ENCODE measurements at regions not wholly inside any gene's neighbourhood (a gene's known extent, or its start where the extent isn't known, plus 50 kb on each side); places are given as distances from the start of the nearest gene placed in this dataset.
A peak's percentile ranks its signal among the peaks of the same experiment; 100 is the strongest.

DNA sequence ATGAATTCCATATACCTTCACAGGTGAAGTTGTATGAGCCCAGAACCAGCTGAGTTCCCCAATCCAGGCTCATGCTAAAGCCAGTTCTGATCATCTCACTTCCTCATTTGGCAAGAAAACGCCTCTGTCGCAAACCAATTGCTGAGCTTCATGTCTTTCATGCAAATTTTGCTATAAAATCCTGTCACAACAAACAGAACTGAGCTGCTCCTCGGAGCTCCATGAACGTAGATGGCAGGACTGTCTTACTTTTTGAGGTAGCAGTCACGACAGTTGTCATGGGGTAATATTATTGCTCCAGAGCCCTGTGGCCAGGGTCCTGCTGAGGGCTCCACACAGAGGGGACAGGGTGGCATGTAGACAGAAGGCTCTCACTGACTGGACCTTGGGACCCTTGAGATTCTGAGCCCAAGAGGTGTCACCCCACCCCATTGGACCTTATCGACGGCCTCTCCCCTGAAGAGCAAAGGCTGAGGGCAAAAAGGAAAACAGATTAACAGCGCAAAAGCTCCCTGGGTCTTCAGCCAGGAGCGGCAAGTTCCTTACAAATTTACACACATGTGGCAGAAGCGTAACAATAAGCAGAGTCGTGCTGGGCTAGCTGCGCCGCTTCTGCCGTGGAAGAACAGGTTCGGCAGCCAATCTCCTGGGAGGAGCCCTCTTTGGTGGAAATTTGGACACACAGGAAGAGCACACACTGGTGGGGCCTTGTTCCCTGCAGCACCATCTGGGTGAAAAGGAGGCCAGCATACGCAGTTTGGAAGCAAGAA lies 249.2 kb downstream of the OPA1 start:
- ATAC-seq, result peak in 1 of 2 donors; percentile 47
- 80% methylated on average over 16 of the region's 16 CpGs for WGBS

DNA sequence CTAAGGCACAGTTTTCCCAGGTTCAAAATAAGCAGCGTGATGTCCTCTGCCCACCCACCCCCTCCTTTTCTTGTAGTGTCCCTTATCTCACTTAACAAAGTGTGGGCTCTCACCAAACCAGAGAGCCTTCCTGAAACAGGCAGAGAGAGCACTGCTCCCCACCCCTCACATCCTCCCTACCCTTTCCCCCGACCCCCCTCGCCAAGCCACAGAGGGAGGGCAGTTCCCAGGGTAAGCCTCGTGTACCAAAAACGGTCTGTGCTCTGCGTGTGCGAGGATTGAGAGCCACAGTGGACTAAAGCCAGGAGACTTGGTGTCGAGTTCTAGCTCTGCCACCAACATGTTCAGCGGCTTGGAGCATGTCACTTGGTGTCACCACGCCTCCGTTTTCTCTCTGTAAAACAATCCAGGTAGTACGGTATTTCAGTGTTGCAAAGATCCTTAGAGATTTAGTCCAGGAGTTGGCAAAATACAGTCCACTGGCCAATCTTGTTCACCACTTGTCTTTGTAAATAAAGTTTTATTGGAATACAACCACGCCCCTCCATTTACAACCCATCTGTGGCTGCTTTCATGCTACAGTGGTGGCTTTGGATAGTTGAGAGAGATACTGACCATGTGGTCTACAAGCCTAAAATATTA lies 249.9 kb downstream of the OPA1 start:
- intact Hi-C loops (cut with DNase I), result no loop called here
- ATAC-seq (no peak), DNase-seq (no peak)
- peaks cover 3% of the 10 kb centered on the region for H3K4me1 ChIP-seq (ENCODE audit: control insufficient read depth, insufficient read depth, low read length)
- no peak overlapping the region for H3K27ac ChIP-seq (ENCODE audit: low read length)
- no peaks in the 10 kb centered on the region for H3K27me3 ChIP-seq (ENCODE audit: control insufficient read depth, insufficient read depth)
- no peak overlapping the region for H3K4me3 ChIP-seq (ENCODE audit: low read length)
- 85% methylated on average over 13 of the region's 13 CpGs for WGBS
- H3K9me3 ChIP-seq (ENCODE audit: control insufficient read depth, low read length), result no peaks in the 10 kb centered on the region

More for the DNA sequence above, 249.2 kb downstream of the OPA1 start:
- Histone ChIP-seq H3K27ac (ENCODE audit: low read length) (no peak overlapping the region), H3K27me3 (ENCODE audit: control insufficient read depth, insufficient read depth) (no peaks in the 10 kb centered on the region), H3K4me1 (ENCODE audit: control insufficient read depth, insufficient read depth, low read length) (peaks cover 3% of the 10 kb centered on the region), H3K4me3 (ENCODE audit: low read length) (no peak overlapping the region), H3K9me3 (ENCODE audit: control insufficient read depth, low read length) (no peaks in the 10 kb centered on the region)
- intact Hi-C loops (cut with DNase I), result no loop called here
- DNase-seq, result no peak

DNA sequence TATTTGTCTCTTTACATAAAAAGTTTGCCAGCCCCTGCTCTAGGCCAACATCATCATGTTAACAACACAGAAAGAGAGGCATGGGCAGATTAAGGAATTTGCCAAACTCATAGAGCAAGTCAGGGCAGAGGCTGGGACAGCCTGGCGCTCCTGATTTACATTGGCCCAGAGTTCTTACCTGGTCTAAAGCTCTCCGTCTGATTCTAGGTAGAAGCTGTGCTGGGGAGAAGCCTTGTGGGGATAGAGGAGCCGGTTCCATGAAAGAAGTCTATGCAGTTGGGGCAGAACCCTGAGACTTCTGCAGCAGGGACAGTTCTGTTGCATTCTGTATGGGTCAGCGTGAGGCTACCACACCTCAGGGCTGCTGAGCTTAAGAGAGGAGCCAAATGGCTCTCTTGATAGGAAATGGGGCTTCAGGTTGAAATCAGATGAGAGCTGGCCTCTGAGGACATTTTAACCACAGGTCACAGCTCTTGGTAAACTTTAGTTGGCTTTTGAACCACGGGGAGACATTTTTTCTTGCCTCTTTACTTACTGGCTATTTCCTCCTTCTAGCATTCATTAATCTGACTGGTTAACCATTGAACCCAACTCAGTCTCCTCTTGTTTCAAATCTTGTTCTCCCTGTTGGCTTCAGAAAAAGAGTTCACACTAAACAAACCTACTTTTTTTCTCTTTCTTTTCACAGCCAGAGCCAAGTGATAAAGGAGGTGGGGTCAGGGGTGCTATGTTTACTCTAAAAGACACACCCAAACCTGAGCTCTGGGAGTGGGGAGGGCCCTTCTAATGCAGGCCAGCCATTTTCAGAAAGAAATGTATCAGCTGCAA lies 250.7 kb downstream of the OPA1 start:
- WGBS, result 91% methylated on average over 5 of the region's 5 CpGs
- H3K27me3 ChIP-seq (ENCODE audit: control insufficient read depth, insufficient read depth), result no peaks in the 10 kb centered on the region
- no peak overlapping the region for H3K27ac ChIP-seq (ENCODE audit: low read length)
- intact Hi-C loops (cut with DNase I), result no loop called here
- DNase-seq, result no peak
- peaks cover 3% of the 10 kb centered on the region for H3K4me1 ChIP-seq (ENCODE audit: control insufficient read depth, insufficient read depth, low read length)
- H3K4me3 ChIP-seq (ENCODE audit: low read length), result no peak overlapping the region
- no peaks in the 10 kb centered on the region for H3K9me3 ChIP-seq (ENCODE audit: control insufficient read depth, low read length)
- ATAC-seq, result peak; percentile 26 to 28

GRCh38 chr3:193844472-193844871 lies 251.5 kb downstream of the OPA1 start:
- Histone ChIP-seq H3K27ac (ENCODE audit: low read length) (no peak overlapping the region), H3K9me3 (ENCODE audit: control insufficient read depth, low read length) (no peaks in the 10 kb centered on the region), H3K4me1 (ENCODE audit: control insufficient read depth, insufficient read depth, low read length) (peaks cover 3% of the 10 kb centered on the region), H3K4me3 (ENCODE audit: low read length) (no peak overlapping the region), H3K27me3 (ENCODE audit: control insufficient read depth, insufficient read depth) (no peaks in the 10 kb centered on the region)
- no peak for DNase-seq
- no peak for ATAC-seq
- intact Hi-C loops (cut with DNase I), result no loop called here
- WGBS, result 91% methylated on average over 3 of the region's 3 CpGs

GRCh38 chr3:193845144-193845543 lies 252.1 kb downstream of the OPA1 start:
- no peak for ATAC-seq
- H3K9me3 ChIP-seq (ENCODE audit: control insufficient read depth, low read length), result no peaks in the 10 kb centered on the region
- no peak for DNase-seq
- H3K27ac ChIP-seq (ENCODE audit: low read length), result no peak overlapping the region
- no peak overlapping the region for H3K4me3 ChIP-seq (ENCODE audit: low read length)
- H3K4me1 ChIP-seq (ENCODE audit: control insufficient read depth, insufficient read depth, low read length), result peaks cover 3% of the 10 kb centered on the region
- H3K27me3 ChIP-seq (ENCODE audit: control insufficient read depth, insufficient read depth), result no peaks in the 10 kb centered on the region
- 94% methylated on average over 4 of the region's 4 CpGs for WGBS
- intact Hi-C loops (cut with DNase I), result no loop called here

- WGBS, result 99% methylated on average over 2 of the region's 2 CpGs
- ATAC-seq (no peak), DNase-seq (no peak)
- Histone ChIP-seq H3K27me3 (ENCODE audit: control insufficient read depth, insufficient read depth) (no peaks in the 10 kb centered on the region), H3K27ac (ENCODE audit: low read length) (no peak overlapping the region), H3K4me3 (ENCODE audit: low read length) (no peak overlapping the region), H3K9me3 (ENCODE audit: control insufficient read depth, low read length) (no peaks in the 10 kb centered on the region), H3K4me1 (ENCODE audit: control insufficient read depth, insufficient read depth, low read length) (no peaks in the 10 kb centered on the region)
- intact Hi-C loops (cut with DNase I), result no loop called here
Measured at GRCh38 chr3:193846569-193846968, 253.6 kb downstream of the OPA1 start.

DNA sequence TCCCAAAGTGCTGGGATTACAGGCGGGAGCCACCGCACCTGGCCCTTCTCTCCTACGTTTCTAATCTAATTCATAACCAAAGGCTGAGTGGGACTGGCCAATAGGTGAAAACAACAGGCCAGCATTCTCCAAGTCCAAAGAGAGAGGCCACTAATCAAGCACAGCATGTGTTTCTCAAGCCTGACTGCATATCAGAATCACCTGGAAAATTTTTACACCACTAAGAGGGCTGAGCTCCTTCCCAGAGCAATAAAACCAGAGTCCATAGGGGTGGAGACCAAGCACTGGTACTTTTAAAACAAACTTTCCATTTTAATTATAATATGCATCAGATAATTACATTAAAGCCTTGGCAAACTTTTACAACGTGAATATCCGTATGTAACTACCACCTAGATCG lies 254.4 kb downstream of the OPA1 start:
- DNase-seq (no peak), ATAC-seq (no peak)
- H3K27ac ChIP-seq (ENCODE audit: low read length), result no peak overlapping the region
- H3K9me3 ChIP-seq (ENCODE audit: control insufficient read depth, low read length), result no peaks in the 10 kb centered on the region
- 95% methylated on average over 6 of the region's 6 CpGs for WGBS
- no peaks in the 10 kb centered on the region for H3K27me3 ChIP-seq (ENCODE audit: control insufficient read depth, insufficient read depth)
- H3K4me3 ChIP-seq (ENCODE audit: low read length), result no peak overlapping the region
- H3K4me1 ChIP-seq (ENCODE audit: control insufficient read depth, insufficient read depth, low read length), result no peaks in the 10 kb centered on the region
- intact Hi-C loops (cut with DNase I), result no loop called here

GRCh38 chr3:193848547-193848946 lies 255.5 kb downstream of the OPA1 start:
- no peaks in the 10 kb centered on the region for H3K9me3 ChIP-seq (ENCODE audit: control insufficient read depth, low read length)
- H3K4me3 ChIP-seq (ENCODE audit: low read length), result no peak overlapping the region
- DNase-seq (no peak), ATAC-seq (no peak)
- intact Hi-C loops (cut with DNase I), result no loop called here
- H3K4me1 ChIP-seq (ENCODE audit: control insufficient read depth, insufficient read depth, low read length), result peaks cover 6% of the 10 kb centered on the region
- H3K27me3 ChIP-seq (ENCODE audit: control insufficient read depth, insufficient read depth), result no peaks in the 10 kb centered on the region
- H3K27ac ChIP-seq (ENCODE audit: low read length), result no peak overlapping the region
- WGBS, result 96% methylated on average over 2 of the region's 2 CpGs

DNA sequence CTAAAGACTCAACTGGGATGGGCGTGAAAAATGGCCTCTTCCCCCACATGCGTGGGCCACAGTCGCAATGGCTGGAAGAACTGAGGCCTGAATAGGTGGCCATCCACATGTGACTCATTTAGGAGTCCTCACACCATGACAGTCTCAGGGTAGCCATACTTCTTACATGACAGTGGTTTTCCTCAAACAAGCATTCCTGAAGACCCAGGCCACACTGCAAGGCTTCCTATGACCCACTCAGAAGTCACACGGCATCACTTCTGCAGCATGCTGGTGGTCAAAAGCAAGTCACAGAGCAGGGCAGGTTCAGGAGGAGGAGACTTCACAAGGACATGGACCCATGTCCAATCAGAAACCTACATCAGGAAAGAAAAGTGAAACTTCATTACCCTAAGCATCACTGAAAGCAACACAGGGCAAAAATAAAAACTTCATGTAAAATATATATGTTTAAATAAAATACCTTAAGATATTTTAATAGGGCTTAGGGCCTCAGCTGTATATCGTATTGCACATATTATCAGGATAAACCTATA lies 257.1 kb downstream of the OPA1 start:
- no peak overlapping the region for H3K4me3 ChIP-seq (ENCODE audit: low read length)
- ATAC-seq, result no peak
- H3K27ac ChIP-seq (ENCODE audit: low read length), result no peak overlapping the region
- H3K4me1 ChIP-seq (ENCODE audit: control insufficient read depth, insufficient read depth, low read length), result peaks cover 9% of the 10 kb centered on the region
- no peaks in the 10 kb centered on the region for H3K27me3 ChIP-seq (ENCODE audit: control insufficient read depth, insufficient read depth)
- no peak for DNase-seq
- intact Hi-C loops (cut with DNase I), result no loop called here
- WGBS, result 96% methylated on average over 5 of the region's 5 CpGs
- H3K9me3 ChIP-seq (ENCODE audit: control insufficient read depth, low read length), result no peaks in the 10 kb centered on the region

DNA sequence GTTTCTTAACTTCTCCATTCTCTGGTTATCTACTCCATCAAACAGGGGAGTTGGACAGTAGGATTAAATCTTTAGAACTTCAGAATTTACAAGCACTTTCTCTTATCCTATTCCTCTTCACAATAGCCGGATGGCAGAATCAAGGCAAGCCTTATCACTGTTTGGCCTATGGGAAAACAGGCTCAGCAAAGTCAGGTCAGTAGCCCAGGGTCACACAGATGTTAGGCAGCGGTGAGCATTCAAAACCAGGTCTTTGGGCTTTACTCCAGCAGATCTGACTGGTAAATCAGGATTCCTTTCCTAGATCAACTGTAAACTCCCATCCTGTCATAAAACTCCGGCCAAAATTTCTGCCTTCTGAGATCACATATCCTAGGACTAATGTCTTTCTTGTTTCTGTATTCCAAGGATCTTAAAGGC lies 258.4 kb downstream of the OPA1 start:
- H3K27me3 ChIP-seq (ENCODE audit: control insufficient read depth, insufficient read depth), result no peaks in the 10 kb centered on the region
- no peaks in the 10 kb centered on the region for H3K9me3 ChIP-seq (ENCODE audit: control insufficient read depth, low read length)
- ATAC-seq (peak in 1 of 2 donors; percentile 68), DNase-seq (no peak)
- H3K4me1 ChIP-seq (ENCODE audit: control insufficient read depth, insufficient read depth, low read length), result peaks cover 9% of the 10 kb centered on the region
- WGBS, result 46% methylated on average over 3 of the region's 3 CpGs
- intact Hi-C loops (cut with DNase I), result no loop called here
- H3K27ac ChIP-seq (ENCODE audit: low read length), result no peak overlapping the region
- no peak overlapping the region for H3K4me3 ChIP-seq (ENCODE audit: low read length)
